ENCODE measurements at regions not wholly inside any gene's neighbourhood (a gene's known extent, or its start where the extent isn't known, plus 50 kb on each side); places are given as distances from the start of the nearest gene placed in this dataset.

DNA sequence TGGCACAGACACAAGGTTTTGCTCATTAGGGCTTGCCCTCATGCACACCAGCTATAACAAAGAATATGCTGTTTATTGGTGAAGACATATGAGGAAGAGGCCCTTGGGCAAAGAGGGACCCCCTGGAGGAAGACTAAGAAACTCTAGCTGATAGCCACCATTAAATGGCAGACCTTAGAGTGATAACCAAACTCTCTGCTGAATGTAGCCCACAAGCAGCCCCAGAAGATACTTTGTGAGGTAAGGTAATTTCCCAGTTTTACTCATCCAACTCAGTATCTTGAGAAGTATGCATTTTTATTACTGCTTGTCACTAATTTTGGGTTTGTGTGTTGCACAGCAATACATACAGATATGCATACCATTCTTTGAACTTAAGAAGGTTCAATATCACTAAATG, 563.3 kb downstream of the DOK5 start (continued):
- TF ChIP-seq CTCF (conservative IDR thresholded peaks at IDR 0.05; ENCODE audit: low read depth in 2 of 2) (no peak), POLR2AphosphoS5 (IDR thresholded peaks at IDR 0.05; ENCODE audit: low read depth) (no peak)

GRCh38 chr20:55031971-55032370, 556.6 kb downstream of the DOK5 start:
- H3K27me3 Mint-ChIP-seq (ENCODE audit: insufficient read depth, low read depth, poor library complexity): peaks cover 3% of the 10 kb centered on the region
- peaks cover 37% of the 10 kb centered on the region for H3K36me3 Mint-ChIP-seq (ENCODE audit: low read depth)
- H3K4me3 Mint-ChIP-seq: no peak overlapping the region
- Histone ChIP-seq H3K9me2 (ENCODE audit: insufficient read depth) (no peaks in the 10 kb centered on the region), H3F3A (replicated peaks; ENCODE audit: low read depth) (no peaks in the 10 kb centered on the region), H4K20me1 (replicated peaks; ENCODE audit: insufficient read depth) (no peaks in the 10 kb centered on the region), H3K4me3 (no peak overlapping the region), H3K27ac (ENCODE audit: low read depth) (no peak overlapping the region), H3K27me3 (ENCODE audit: insufficient read depth) (no peaks in the 10 kb centered on the region), H2AFZ (no peak overlapping the region), H3K4me1 (ENCODE audit: insufficient read depth) (no peaks in the 10 kb centered on the region), H3K4me2 (no peak overlapping the region), H3K36me3 (ENCODE audit: insufficient read depth) (peaks cover 11% of the 10 kb centered on the region), H3K79me2 (replicated peaks; ENCODE audit: insufficient read depth) (no peaks in the 10 kb centered on the region)
- ATAC-seq (no peak), DNase-seq (ENCODE audit: low spot score) (no peak)
- H3K27ac Mint-ChIP-seq: no peak overlapping the region
- H3K4me1 Mint-ChIP-seq: no peaks in the 10 kb centered on the region
- H3K9me3 Mint-ChIP-seq: peaks cover 98% of the 10 kb centered on the region
- no peak for TF ChIP-seq JUNB (IDR thresholded peaks at IDR 0.05; ENCODE audit: unreplicated experiment)
- no peak for TF ChIP-seq STAT1 (IDR thresholded peaks at IDR 0.05; ENCODE audit: unreplicated experiment)
- TF ChIP-seq NANOG (IDR thresholded peaks at IDR 0.05; ENCODE audit: borderline replicate concordance): no peak
- TF ChIP-seq ZNF331 (CRISPR knock-in tag; IDR thresholded peaks at IDR 0.05; ENCODE audit: low read depth): no peak
- no peak for TF ChIP-seq ZNF462 (CRISPR knock-in tag; IDR thresholded peaks at IDR 0.05)
- TF ChIP-seq POLR2AphosphoS5 (IDR thresholded peaks at IDR 0.05; ENCODE audit: low read depth): no peak
- no peak for TF ChIP-seq CTCF (conservative IDR thresholded peaks at IDR 0.05; ENCODE audit: low read depth in 2 of 2)
- TF ChIP-seq EZH2phosphoT487 (IDR thresholded peaks at IDR 0.05; ENCODE audit: unreplicated experiment): no peak
- TF ChIP-seq, protein P1, sequence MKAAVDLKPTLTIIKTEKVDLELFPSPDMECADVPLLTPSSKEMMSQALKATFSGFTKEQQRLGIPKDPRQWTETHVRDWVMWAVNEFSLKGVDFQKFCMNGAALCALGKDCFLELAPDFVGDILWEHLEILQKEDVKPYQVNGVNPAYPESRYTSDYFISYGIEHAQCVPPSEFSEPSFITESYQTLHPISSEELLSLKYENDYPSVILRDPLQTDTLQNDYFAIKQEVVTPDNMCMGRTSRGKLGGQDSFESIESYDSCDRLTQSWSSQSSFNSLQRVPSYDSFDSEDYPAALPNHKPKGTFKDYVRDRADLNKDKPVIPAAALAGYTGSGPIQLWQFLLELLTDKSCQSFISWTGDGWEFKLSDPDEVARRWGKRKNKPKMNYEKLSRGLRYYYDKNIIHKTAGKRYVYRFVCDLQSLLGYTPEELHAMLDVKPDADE (IDR thresholded peaks at IDR 0.05): no peak
- no peak for TF ChIP-seq CREB1 (CRISPR knock-in tag; IDR thresholded peaks at IDR 0.05; ENCODE audit: low read depth)
- TF ChIP-seq EZH2 (IDR thresholded peaks at IDR 0.05; ENCODE audit: low read depth, unreplicated experiment): no peak

Measured in GM23338 (cell line).